ENCODE measurements at regions not wholly inside any gene's neighbourhood (a gene's known extent, or its start where the extent isn't known, plus 50 kb on each side); places are given as distances from the start of the nearest gene placed in this dataset.

DNA sequence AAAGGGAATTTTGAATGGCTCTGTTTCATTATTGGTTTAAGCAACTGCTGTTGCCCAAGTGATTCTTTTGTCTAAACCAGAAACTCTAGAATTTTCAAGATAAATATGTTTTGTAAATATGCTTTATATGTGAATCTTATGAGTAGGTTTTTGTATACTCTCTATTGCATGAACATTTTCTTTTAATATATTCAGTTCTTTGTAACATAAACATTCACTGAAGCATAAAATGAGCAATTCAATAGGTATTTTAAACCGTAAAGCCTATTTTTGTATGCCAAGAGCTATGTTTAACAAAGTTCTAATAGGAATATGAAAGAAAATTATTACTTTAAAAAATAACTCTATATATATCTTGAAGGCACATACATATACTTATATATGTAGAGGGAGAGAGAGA, 293.1 kb downstream of the PSAT1 start:
- TF ChIP-seq CREB1 (IDR thresholded peaks at IDR 0.05) (no peak), KDM1A (IDR thresholded peaks at IDR 0.05; ENCODE audit: borderline replicate concordance, low read length) (no peak), FOSL1 (IDR thresholded peaks at IDR 0.05; ENCODE audit: insufficient read depth, low read depth, low read length) (no peak), TAF1 (IDR thresholded peaks at IDR 0.05; ENCODE audit: low read depth, low read length) (no peak), JUN (IDR thresholded peaks at IDR 0.05; ENCODE audit: low read depth, low read length) (no peak), EZH2 (IDR thresholded peaks at IDR 0.05; ENCODE audit: low read depth, low read length, severe bottlenecking) (no peak), JUND (IDR thresholded peaks at IDR 0.05; ENCODE audit: low read length) (no peak), BRCA1 (IDR thresholded peaks at IDR 0.05; ENCODE audit: low read depth, low read length) (no peak), RBBP5 (IDR thresholded peaks at IDR 0.05; ENCODE audit: borderline replicate concordance, low read depth, low read length) (no peak), SRF (IDR thresholded peaks at IDR 0.05; ENCODE audit: low read depth, low read length) (no peak)
- TF ChIP-seq, protein P1, sequence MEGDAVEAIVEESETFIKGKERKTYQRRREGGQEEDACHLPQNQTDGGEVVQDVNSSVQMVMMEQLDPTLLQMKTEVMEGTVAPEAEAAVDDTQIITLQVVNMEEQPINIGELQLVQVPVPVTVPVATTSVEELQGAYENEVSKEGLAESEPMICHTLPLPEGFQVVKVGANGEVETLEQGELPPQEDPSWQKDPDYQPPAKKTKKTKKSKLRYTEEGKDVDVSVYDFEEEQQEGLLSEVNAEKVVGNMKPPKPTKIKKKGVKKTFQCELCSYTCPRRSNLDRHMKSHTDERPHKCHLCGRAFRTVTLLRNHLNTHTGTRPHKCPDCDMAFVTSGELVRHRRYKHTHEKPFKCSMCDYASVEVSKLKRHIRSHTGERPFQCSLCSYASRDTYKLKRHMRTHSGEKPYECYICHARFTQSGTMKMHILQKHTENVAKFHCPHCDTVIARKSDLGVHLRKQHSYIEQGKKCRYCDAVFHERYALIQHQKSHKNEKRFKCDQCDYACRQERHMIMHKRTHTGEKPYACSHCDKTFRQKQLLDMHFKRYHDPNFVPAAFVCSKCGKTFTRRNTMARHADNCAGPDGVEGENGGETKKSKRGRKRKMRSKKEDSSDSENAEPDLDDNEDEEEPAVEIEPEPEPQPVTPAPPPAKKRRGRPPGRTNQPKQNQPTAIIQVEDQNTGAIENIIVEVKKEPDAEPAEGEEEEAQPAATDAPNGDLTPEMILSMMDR (IDR thresholded peaks at IDR 0.05; ENCODE audit: control extremely low read depth in 1 of 3, insufficient read depth in 1 of 3, low read depth in 1 of 3, low read length in 3 of 3): no peak
- TF ChIP-seq, protein P2, sequence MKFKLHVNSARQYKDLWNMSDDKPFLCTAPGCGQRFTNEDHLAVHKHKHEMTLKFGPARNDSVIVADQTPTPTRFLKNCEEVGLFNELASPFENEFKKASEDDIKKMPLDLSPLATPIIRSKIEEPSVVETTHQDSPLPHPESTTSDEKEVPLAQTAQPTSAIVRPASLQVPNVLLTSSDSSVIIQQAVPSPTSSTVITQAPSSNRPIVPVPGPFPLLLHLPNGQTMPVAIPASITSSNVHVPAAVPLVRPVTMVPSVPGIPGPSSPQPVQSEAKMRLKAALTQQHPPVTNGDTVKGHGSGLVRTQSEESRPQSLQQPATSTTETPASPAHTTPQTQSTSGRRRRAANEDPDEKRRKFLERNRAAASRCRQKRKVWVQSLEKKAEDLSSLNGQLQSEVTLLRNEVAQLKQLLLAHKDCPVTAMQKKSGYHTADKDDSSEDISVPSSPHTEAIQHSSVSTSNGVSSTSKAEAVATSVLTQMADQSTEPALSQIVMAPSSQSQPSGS (IDR thresholded peaks at IDR 0.05; ENCODE audit: low read length): no peak
- TF ChIP-seq, protein P3, sequence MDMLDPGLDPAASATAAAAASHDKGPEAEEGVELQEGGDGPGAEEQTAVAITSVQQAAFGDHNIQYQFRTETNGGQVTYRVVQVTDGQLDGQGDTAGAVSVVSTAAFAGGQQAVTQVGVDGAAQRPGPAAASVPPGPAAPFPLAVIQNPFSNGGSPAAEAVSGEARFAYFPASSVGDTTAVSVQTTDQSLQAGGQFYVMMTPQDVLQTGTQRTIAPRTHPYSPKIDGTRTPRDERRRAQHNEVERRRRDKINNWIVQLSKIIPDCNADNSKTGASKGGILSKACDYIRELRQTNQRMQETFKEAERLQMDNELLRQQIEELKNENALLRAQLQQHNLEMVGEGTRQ (IDR thresholded peaks at IDR 0.05; ENCODE audit: low read length): no peak
